GM18868 (cell line): ENCODE measurements at regions not wholly inside any gene's neighbourhood (a gene's known extent, or its start where the extent isn't known, plus 50 kb on each side); places are given as distances from the start of the nearest gene placed in this dataset.

Source experiments
- ATAC-seq: cut with Tn5 transposase; IDR thresholded peaks from one replicate; pipeline ENCODE4 v1.9.1; 2021; ENCODE audit warnings: mild to moderate bottlenecking, moderate library complexity; ENCODE audit not compliant: unreplicated experiment

GRCh38 chr3:55183201-55183600, 255.3 kb upstream of the LRTM1 start:
- ATAC-seq = no peak

GRCh38 chr3:55180936-55181535, 253.2 kb upstream of the LRTM1 start:
- no peak for ATAC-seq

GRCh38 chr3:55180161-55180560, 252.3 kb upstream of the LRTM1 start:
- no peak for ATAC-seq

- no peak for ATAC-seq
Observed at GRCh38 chr3:55178336-55178735, 250.5 kb upstream of the LRTM1 start.

GRCh38 chr3:55177749-55178148, 249.9 kb upstream of the LRTM1 start:
- no peak for ATAC-seq

- no peak for ATAC-seq
Observed at GRCh38 chr3:55175423-55175822, 247.6 kb upstream of the LRTM1 start.

- ATAC-seq = no peak
Observed at GRCh38 chr3:55174747-55175146, 246.9 kb upstream of the LRTM1 start.

- ATAC-seq = no peak
Observed at GRCh38 chr3:55173504-55173903, 245.6 kb upstream of the LRTM1 start.

GRCh38 chr3:55172913-55173312, 245.1 kb upstream of the LRTM1 start:
- no peak for ATAC-seq

GRCh38 chr3:55170444-55170843, 242.6 kb upstream of the LRTM1 start:
- no peak for ATAC-seq

GRCh38 chr3:55169608-55170072, 241.8 kb upstream of the LRTM1 start:
- no peak for ATAC-seq

GRCh38 chr3:55169161-55169560, 241.3 kb upstream of the LRTM1 start:
- ATAC-seq = no peak

- ATAC-seq = no peak
Observed at GRCh38 chr3:55167586-55168317, 239.9 kb upstream of the LRTM1 start.

GRCh38 chr3:55166576-55167555, 239.0 kb upstream of the LRTM1 start:
- peak; percentile 60 for ATAC-seq

GRCh38 chr3:55165704-55166405, 238.0 kb upstream of the LRTM1 start:
- ATAC-seq = no peak

GRCh38 chr3:55165278-55165677, 237.4 kb upstream of the LRTM1 start:
- no peak for ATAC-seq

GRCh38 chr3:55164876-55165275, 237.0 kb upstream of the LRTM1 start:
- ATAC-seq = no peak

GRCh38 chr3:55164191-55164590, 236.3 kb upstream of the LRTM1 start:
- no peak for ATAC-seq

- ATAC-seq = no peak
Observed at GRCh38 chr3:55163421-55163820, 235.6 kb upstream of the LRTM1 start.

GRCh38 chr3:55162031-55162795, 234.4 kb upstream of the LRTM1 start:
- ATAC-seq = no peak
